Peyer's patch (tissue), 4 donors: ENCODE measurements at regions not wholly inside any gene's neighbourhood (a gene's known extent, or its start where the extent isn't known, plus 50 kb on each side); places are given as distances from the start of the nearest gene placed in this dataset.
"Not testable (repeated sequence)": the region's sequence is repeated elsewhere in the genome, so short reads cannot be mapped to it uniquely, and the experiment has no call there.

ENCODE experiments used
- CTCF ChIP-seq, 6 experiments: fragments of 450-650 bp in 4 of 6; fragments of 200-600 bp in 2 of 6; sonication (generic) in 1 of 6; IDR thresholded peaks; one replicate each; pipeline ENCODE4 v1.5.1; 2017 to 2019; ENCODE audit warnings: antibody characterized with exemption in 6 of 6, mild to moderate bottlenecking in 3 of 6, moderate library complexity in 1 of 6
- POLR2A ChIP-seq, 2 donors: fragments of 450-650 bp; IDR thresholded peaks; one replicate each; pipeline ENCODE4 v1.5.1; 2017; ENCODE audit warnings: antibody characterized with exemption in 2 of 2, mild to moderate bottlenecking in 2 of 2, moderate library complexity in 2 of 2

- TF ChIP-seq CTCF, POLR2A (IDR thresholded peaks at IDR 0.05): not testable (repeated sequence)
Measured at GRCh38 chr5:155672001-155672400, 655.0 kb upstream of the SGCD start.
